HG03060 (cell line): ENCODE measurements at regions not wholly inside any gene's neighbourhood (a gene's known extent, or its start where the extent isn't known, plus 50 kb on each side); places are given as distances from the start of the nearest gene placed in this dataset.
A peak's percentile ranks its signal among the peaks of the same experiment; 100 is the strongest.

Experiments used
- ATAC-seq: cut with Tn5 transposase; IDR thresholded peaks from one replicate; pipeline ENCODE4 v1.9.1; 2021; ENCODE audit warnings: low read depth, moderate number of reproducible peaks; ENCODE audit not compliant: unreplicated experiment

GRCh38 chr4:137090951-137091350 lies 441.3 kb downstream of the PCDH18 start:
- ATAC-seq, result no peak

- no peak for ATAC-seq
These were observed 448.6 kb downstream of the PCDH18 start for GRCh38 chr4:137083571-137084135.

GRCh38 chr4:137082061-137082460 lies 450.2 kb downstream of the PCDH18 start:
- no peak for ATAC-seq

- no peak for ATAC-seq
These were observed 455.4 kb downstream of the PCDH18 start for GRCh38 chr4:137076908-137077307.

GRCh38 chr4:137075586-137075985 lies 456.7 kb downstream of the PCDH18 start:
- no peak for ATAC-seq

- no peak for ATAC-seq
These were observed 461.7 kb downstream of the PCDH18 start for GRCh38 chr4:137070614-137071013.

GRCh38 chr4:137069473-137069872 lies 462.8 kb downstream of the PCDH18 start:
- no peak for ATAC-seq

GRCh38 chr4:137067735-137068134 lies 464.6 kb downstream of the PCDH18 start:
- no peak for ATAC-seq

- ATAC-seq, result no peak
These were observed 467.0 kb downstream of the PCDH18 start for GRCh38 chr4:137065311-137065710.

- ATAC-seq, result no peak
These were observed 468.3 kb downstream of the PCDH18 start for GRCh38 chr4:137063961-137064360.

- no peak for ATAC-seq
These were observed 489.1 kb downstream of the PCDH18 start for GRCh38 chr4:137043184-137043583.

GRCh38 chr4:137039370-137039769 lies 492.9 kb downstream of the PCDH18 start:
- ATAC-seq, result no peak

GRCh38 chr4:137032222-137032621 lies 500.1 kb downstream of the PCDH18 start:
- peak; percentile 70 for ATAC-seq

GRCh38 chr4:137029026-137029425 lies 503.3 kb downstream of the PCDH18 start:
- ATAC-seq, result no peak

- no peak for ATAC-seq
These were observed 506.7 kb downstream of the PCDH18 start for GRCh38 chr4:137025484-137026059.

- ATAC-seq, result no peak
These were observed 516.6 kb downstream of the PCDH18 start for GRCh38 chr4:137015426-137016409.

- no peak for ATAC-seq
These were observed 531.9 kb downstream of the PCDH18 start for GRCh38 chr4:137000432-137000831.

GRCh38 chr4:136992032-136992431 lies 540.3 kb downstream of the PCDH18 start:
- no peak for ATAC-seq

- ATAC-seq, result no peak
These were observed 546.6 kb downstream of the PCDH18 start for GRCh38 chr4:136985683-136986082.

- no peak for ATAC-seq
These were observed 565.2 kb downstream of the PCDH18 start for GRCh38 chr4:136967069-136967468.

GRCh38 chr4:136965478-136965877 lies 566.8 kb downstream of the PCDH18 start:
- no peak for ATAC-seq
